GM23338 (cell line): ENCODE measurements at regions not wholly inside any gene's neighbourhood (a gene's known extent, or its start where the extent isn't known, plus 50 kb on each side); places are given as distances from the start of the nearest gene placed in this dataset.

Source experiments
- ATAC-seq: fragments of 200-7000 bp; cut with Tn5 transposase; 3 replicates; pipeline ENCODE4 v1.9.1; 2020
- DNase-seq: peaks from one replicate; pipeline ENCODE4 v3.0.0-alpha.2; 2015; ENCODE audit warnings: low spot score
- H2AFZ ChIP-seq: fragments of 200-600 bp; sonication (generic); 2 replicates; pipeline ENCODE4 v1.8.0; 2016; ENCODE audit warnings: antibody characterized with exemption, mild to moderate bottlenecking, moderate library complexity
- H3F3A ChIP-seq: fragments of 200-600 bp; sonication (generic); replicated peaks from 2 replicates; pipeline ENCODE4 v1.8.0; 2017; ENCODE audit warnings: antibody characterized with exemption, mixed run types, low read depth
- H3K27ac ChIP-seq: fragments of 200-600 bp; sonication (generic); 2 replicates; pipeline ENCODE4 v1.6.1; 2016; ENCODE audit warnings: low read depth
- H3K27me3 ChIP-seq: fragments of 200-600 bp; sonication (generic); 2 replicates; pipeline ENCODE4 v1.8.0; 2016; ENCODE audit warnings: mild to moderate bottlenecking, mixed run types, moderate library complexity; ENCODE audit not compliant: insufficient read depth
- H3K36me3 ChIP-seq: fragments of 200-600 bp; sonication (generic); 2 replicates; pipeline ENCODE4 v1.8.0; 2016; ENCODE audit warnings: mild to moderate bottlenecking; ENCODE audit not compliant: insufficient read depth
- H3K4me1 ChIP-seq: fragments of 200-600 bp; sonication (generic); 2 replicates; pipeline ENCODE4 v1.8.0; 2016; ENCODE audit warnings: mild to moderate bottlenecking, moderate library complexity; ENCODE audit not compliant: insufficient read depth
- H3K4me2 ChIP-seq: fragments of 200-600 bp; sonication (generic); 2 replicates; pipeline ENCODE4 v1.7.1; 2017; ENCODE audit warnings: mixed run types
- H3K4me3 ChIP-seq: fragments of 200-600 bp; sonication (generic); 2 replicates; pipeline ENCODE4 v1.6.1; 2016; ENCODE audit warnings: mixed run types
- H3K79me2 ChIP-seq: fragments of 200-600 bp; sonication (generic); replicated peaks from 2 replicates; pipeline ENCODE4 v1.8.0; 2017; ENCODE audit warnings: mild to moderate bottlenecking; ENCODE audit not compliant: insufficient read depth
- H3K9me2 ChIP-seq: fragments of 200-600 bp; sonication (generic); 2 replicates; pipeline ENCODE4 v1.8.0; 2017; ENCODE audit not compliant: insufficient read depth
- H4K20me1 ChIP-seq: fragments of 200-600 bp; sonication (generic); replicated peaks from 2 replicates; pipeline ENCODE4 v1.8.0; 2017; ENCODE audit warnings: mild to moderate bottlenecking; ENCODE audit not compliant: insufficient read depth
- H3K27ac Mint-ChIP-seq: 2 replicates; pipeline ENCODE4 v1.8.0; 2020; ENCODE audit warnings: inconsistent platforms, mild to moderate bottlenecking, moderate library complexity, mixed read lengths
- H3K27me3 Mint-ChIP-seq: 3 replicates; pipeline ENCODE4 v1.8.0; 2022; ENCODE audit warnings: low read depth, mild to moderate bottlenecking, moderate library complexity, mixed read lengths, inconsistent platforms; ENCODE audit not compliant: insufficient read depth, poor library complexity
- H3K36me3 Mint-ChIP-seq: 3 replicates; pipeline ENCODE4 v1.8.0; 2021; ENCODE audit warnings: low read depth, mild to moderate bottlenecking, inconsistent platforms, moderate library complexity, mixed read lengths
- H3K4me1 Mint-ChIP-seq: 3 replicates; pipeline ENCODE4 v1.8.0; 2020; ENCODE audit warnings: mild to moderate bottlenecking, inconsistent platforms, mixed read lengths
- H3K4me3 Mint-ChIP-seq: 3 replicates; pipeline ENCODE4 v1.8.0; 2021; ENCODE audit warnings: moderate library complexity, mild to moderate bottlenecking, inconsistent platforms, mixed read lengths
- H3K9me3 Mint-ChIP-seq: 3 replicates; pipeline ENCODE4 v1.8.0; 2020; ENCODE audit warnings: moderate library complexity, mild to moderate bottlenecking, inconsistent platforms, mixed read lengths
- EZH2 ChIP-seq: fragments of 200-600 bp; sonication (generic); IDR thresholded peaks from one replicate; pipeline ENCODE4 v1.8.0; 2017; ENCODE audit warnings: antibody characterized with exemption, mild to moderate bottlenecking, low read depth; ENCODE audit not compliant: unreplicated experiment
- JUNB ChIP-seq: IDR thresholded peaks from one replicate; pipeline ENCODE4 v1.6.1; 2016; ENCODE audit warnings: antibody characterized with exemption; ENCODE audit not compliant: unreplicated experiment
- NANOG ChIP-seq: IDR thresholded peaks from 2 replicates; pipeline ENCODE4 v1.6.1; 2016; ENCODE audit warnings: antibody characterized with exemption, borderline replicate concordance
- STAT1 ChIP-seq: IDR thresholded peaks from one replicate; pipeline ENCODE4 v1.6.1; 2016; ENCODE audit warnings: antibody characterized with exemption; ENCODE audit not compliant: unreplicated experiment
- ZNF114 ChIP-seq: fragments of 250-450 bp; sonication (Bioruptor Pico); IDR thresholded peaks from 2 replicates; pipeline ENCODE4 v1.5.0; 2020; ENCODE audit warnings: mild to moderate bottlenecking, moderate library complexity
- ZNF331 ChIP-seq: fragments of 250-450 bp; sonication (Bioruptor Pico); IDR thresholded peaks from 2 replicates; pipeline ENCODE4 v1.5.0; 2020; ENCODE audit warnings: low read depth, mild to moderate bottlenecking, moderate library complexity
- ZNF462 ChIP-seq: fragments of 250-450 bp; sonication (Bioruptor Pico); IDR thresholded peaks from 2 replicates; pipeline ENCODE4 v1.5.0; 2020; ENCODE audit warnings: mild to moderate bottlenecking, moderate library complexity
- TF ChIP-seq, protein P1 (sequence below): IDR thresholded peaks from 2 replicates; pipeline ENCODE4 v1.6.1; 2016; ENCODE audit warnings: antibody characterized with exemption
- TF ChIP-seq, protein P2 (sequence below), 2 experiments: fragments of 200-600 bp in 1 of 2; sonication (generic) in 1 of 2; conservative IDR thresholded peaks; 2 replicates each; pipeline versions ENCODE4 v1.5.1 to v1.6.1; 2016 to 2017; ENCODE audit warnings: antibody characterized with exemption in 2 of 2, low read depth in 2 of 2, mild to moderate bottlenecking in 2 of 2, moderate library complexity in 1 of 2
- TF ChIP-seq, protein P3 (sequence below): IDR thresholded peaks from one replicate; pipeline ENCODE4 v1.6.1; 2018; ENCODE audit warnings: antibody characterized with exemption; ENCODE audit not compliant: unreplicated experiment

- Mint-ChIP-seq H3K9me3 (no peaks in the 10 kb centered on the region), H3K27ac (no peak overlapping the region), H3K27me3 (peaks cover 3% of the 10 kb centered on the region), H3K36me3 (no peaks in the 10 kb centered on the region), H3K4me3 (no peak overlapping the region), H3K4me1 (no peaks in the 10 kb centered on the region)
- Histone ChIP-seq H3K79me2 (no peaks in the 10 kb centered on the region), H3K4me3 (no peak overlapping the region), H3K36me3 (no peaks in the 10 kb centered on the region), H3F3A (no peaks in the 10 kb centered on the region), H3K27me3 (no peaks in the 10 kb centered on the region), H3K4me1 (no peaks in the 10 kb centered on the region), H3K9me2 (no peaks in the 10 kb centered on the region), H3K27ac (no peak overlapping the region), H2AFZ (no peak overlapping the region), H4K20me1 (no peaks in the 10 kb centered on the region), H3K4me2 (no peak overlapping the region)
- TF ChIP-seq EZH2 (no peak), ZNF114 (CRISPR knock-in tag) (no peak), NANOG (no peak), ZNF331 (CRISPR knock-in tag) (no peak)
- TF ChIP-seq, protein P1, sequence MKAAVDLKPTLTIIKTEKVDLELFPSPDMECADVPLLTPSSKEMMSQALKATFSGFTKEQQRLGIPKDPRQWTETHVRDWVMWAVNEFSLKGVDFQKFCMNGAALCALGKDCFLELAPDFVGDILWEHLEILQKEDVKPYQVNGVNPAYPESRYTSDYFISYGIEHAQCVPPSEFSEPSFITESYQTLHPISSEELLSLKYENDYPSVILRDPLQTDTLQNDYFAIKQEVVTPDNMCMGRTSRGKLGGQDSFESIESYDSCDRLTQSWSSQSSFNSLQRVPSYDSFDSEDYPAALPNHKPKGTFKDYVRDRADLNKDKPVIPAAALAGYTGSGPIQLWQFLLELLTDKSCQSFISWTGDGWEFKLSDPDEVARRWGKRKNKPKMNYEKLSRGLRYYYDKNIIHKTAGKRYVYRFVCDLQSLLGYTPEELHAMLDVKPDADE, result no peak
- TF ChIP-seq, protein P2, sequence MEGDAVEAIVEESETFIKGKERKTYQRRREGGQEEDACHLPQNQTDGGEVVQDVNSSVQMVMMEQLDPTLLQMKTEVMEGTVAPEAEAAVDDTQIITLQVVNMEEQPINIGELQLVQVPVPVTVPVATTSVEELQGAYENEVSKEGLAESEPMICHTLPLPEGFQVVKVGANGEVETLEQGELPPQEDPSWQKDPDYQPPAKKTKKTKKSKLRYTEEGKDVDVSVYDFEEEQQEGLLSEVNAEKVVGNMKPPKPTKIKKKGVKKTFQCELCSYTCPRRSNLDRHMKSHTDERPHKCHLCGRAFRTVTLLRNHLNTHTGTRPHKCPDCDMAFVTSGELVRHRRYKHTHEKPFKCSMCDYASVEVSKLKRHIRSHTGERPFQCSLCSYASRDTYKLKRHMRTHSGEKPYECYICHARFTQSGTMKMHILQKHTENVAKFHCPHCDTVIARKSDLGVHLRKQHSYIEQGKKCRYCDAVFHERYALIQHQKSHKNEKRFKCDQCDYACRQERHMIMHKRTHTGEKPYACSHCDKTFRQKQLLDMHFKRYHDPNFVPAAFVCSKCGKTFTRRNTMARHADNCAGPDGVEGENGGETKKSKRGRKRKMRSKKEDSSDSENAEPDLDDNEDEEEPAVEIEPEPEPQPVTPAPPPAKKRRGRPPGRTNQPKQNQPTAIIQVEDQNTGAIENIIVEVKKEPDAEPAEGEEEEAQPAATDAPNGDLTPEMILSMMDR (conservative IDR thresholded peaks at IDR 0.05; ENCODE audit: low read depth in 2 of 2), result no peak
- DNase-seq (no peak), ATAC-seq (no peak)
Observed at GRCh38 chr6:22680950-22681349, 111.6 kb downstream of the HDGFL1 start.

DNA sequence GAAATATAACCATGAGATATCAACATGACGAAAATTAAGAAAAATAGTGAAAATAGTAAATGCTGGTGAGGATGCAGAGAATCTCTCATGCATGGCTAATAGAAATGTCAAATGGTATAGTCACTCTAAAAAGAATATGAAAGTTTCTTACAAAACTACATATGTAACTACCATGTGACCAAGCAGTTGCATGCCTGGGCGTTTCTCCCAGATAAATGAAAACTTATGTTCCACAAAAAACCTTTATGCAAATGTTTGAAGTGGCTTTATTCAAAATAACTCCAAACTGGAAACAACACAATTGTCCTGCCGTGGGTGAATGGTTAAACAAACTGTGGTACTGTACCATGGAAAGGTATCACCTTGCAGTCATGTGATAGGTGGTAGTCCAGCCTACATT, 112.4 kb downstream of the HDGFL1 start:
- H3K79me2 ChIP-seq, result no peaks in the 10 kb centered on the region
- Mint-ChIP-seq H3K27ac (no peak overlapping the region), H3K36me3 (no peaks in the 10 kb centered on the region), H3K4me1 (no peaks in the 10 kb centered on the region), H3K27me3 (peaks cover 3% of the 10 kb centered on the region), H3K9me3 (no peaks in the 10 kb centered on the region), H3K4me3 (no peak overlapping the region)
- H3K9me2 ChIP-seq, result no peaks in the 10 kb centered on the region
- DNase-seq (no peak), ATAC-seq (no peak)
- no peak overlapping the region for H3K27ac ChIP-seq
- no peaks in the 10 kb centered on the region for H3K4me1 ChIP-seq
- H3F3A ChIP-seq, result no peaks in the 10 kb centered on the region
- H3K27me3 ChIP-seq, result no peaks in the 10 kb centered on the region
- H3K36me3 ChIP-seq, result no peaks in the 10 kb centered on the region
- no peak overlapping the region for H3K4me3 ChIP-seq
- H4K20me1 ChIP-seq, result no peaks in the 10 kb centered on the region
- H3K4me2 ChIP-seq, result no peak overlapping the region
- no peak overlapping the region for H2AFZ ChIP-seq
- TF ChIP-seq JUNB (no peak), ZNF462 (CRISPR knock-in tag) (no peak), NANOG (no peak), ZNF331 (CRISPR knock-in tag) (no peak), EZH2 (no peak), ZNF114 (CRISPR knock-in tag) (no peak), STAT1 (no peak)
- TF ChIP-seq, protein P3, sequence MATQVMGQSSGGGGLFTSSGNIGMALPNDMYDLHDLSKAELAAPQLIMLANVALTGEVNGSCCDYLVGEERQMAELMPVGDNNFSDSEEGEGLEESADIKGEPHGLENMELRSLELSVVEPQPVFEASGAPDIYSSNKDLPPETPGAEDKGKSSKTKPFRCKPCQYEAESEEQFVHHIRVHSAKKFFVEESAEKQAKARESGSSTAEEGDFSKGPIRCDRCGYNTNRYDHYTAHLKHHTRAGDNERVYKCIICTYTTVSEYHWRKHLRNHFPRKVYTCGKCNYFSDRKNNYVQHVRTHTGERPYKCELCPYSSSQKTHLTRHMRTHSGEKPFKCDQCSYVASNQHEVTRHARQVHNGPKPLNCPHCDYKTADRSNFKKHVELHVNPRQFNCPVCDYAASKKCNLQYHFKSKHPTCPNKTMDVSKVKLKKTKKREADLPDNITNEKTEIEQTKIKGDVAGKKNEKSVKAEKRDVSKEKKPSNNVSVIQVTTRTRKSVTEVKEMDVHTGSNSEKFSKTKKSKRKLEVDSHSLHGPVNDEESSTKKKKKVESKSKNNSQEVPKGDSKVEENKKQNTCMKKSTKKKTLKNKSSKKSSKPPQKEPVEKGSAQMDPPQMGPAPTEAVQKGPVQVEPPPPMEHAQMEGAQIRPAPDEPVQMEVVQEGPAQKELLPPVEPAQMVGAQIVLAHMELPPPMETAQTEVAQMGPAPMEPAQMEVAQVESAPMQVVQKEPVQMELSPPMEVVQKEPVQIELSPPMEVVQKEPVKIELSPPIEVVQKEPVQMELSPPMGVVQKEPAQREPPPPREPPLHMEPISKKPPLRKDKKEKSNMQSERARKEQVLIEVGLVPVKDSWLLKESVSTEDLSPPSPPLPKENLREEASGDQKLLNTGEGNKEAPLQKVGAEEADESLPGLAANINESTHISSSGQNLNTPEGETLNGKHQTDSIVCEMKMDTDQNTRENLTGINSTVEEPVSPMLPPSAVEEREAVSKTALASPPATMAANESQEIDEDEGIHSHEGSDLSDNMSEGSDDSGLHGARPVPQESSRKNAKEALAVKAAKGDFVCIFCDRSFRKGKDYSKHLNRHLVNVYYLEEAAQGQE, result no peak
